ENCODE measurements at regions not wholly inside any gene's neighbourhood (a gene's known extent, or its start where the extent isn't known, plus 50 kb on each side); places are given as distances from the start of the nearest gene placed in this dataset.

GRCh38 chr2:175612280-175612679 is 389.8 kb downstream of the LNPK start:
- Histone ChIP-seq H3K4me3 (no peak overlapping the region), H3K9me3 (no peaks in the 10 kb centered on the region), H3K27me3 (no peaks in the 10 kb centered on the region), H3K36me3 (no peaks in the 10 kb centered on the region), H3K27ac (no peak overlapping the region), H3K4me1 (no peaks in the 10 kb centered on the region)
- ATAC-seq (ENCODE audit: low FRiP score in 2 of 2), result no peak
- WGBS, 2 donors, result 44 to 69% methylated on average over 6 of the region's 6 CpGs
- TF ChIP-seq POLR2AphosphoS5 (IDR thresholded peaks at IDR 0.05) (no peak), POLR2A (IDR thresholded peaks at IDR 0.05) (no peak), CTCF (IDR thresholded peaks at IDR 0.05) (no peak), EP300 (IDR thresholded peaks at IDR 0.05) (no peak)
- no peak for DNase-seq

GRCh38 chr2:175606010-175606841 is 395.8 kb downstream of the LNPK start:
- ATAC-seq (ENCODE audit: low FRiP score in 2 of 2), result no peak
- TF ChIP-seq POLR2AphosphoS5 (IDR thresholded peaks at IDR 0.05) (no peak), POLR2A (IDR thresholded peaks at IDR 0.05) (no peak), CTCF (IDR thresholded peaks at IDR 0.05) (no peak), EP300 (IDR thresholded peaks at IDR 0.05) (no peak)

GRCh38 chr2:175605640-175606009 is 396.4 kb downstream of the LNPK start:
- H3K4me3 ChIP-seq, result no peak overlapping the region
- H3K27me3 ChIP-seq, result no peaks in the 10 kb centered on the region
- no peak for DNase-seq
- WGBS, 2 donors, result 49 to 53% methylated on average over 5 of the region's 5 CpGs
- H3K36me3 ChIP-seq, result no peaks in the 10 kb centered on the region
- no peaks in the 10 kb centered on the region for H3K9me3 ChIP-seq
- TF ChIP-seq EP300 (IDR thresholded peaks at IDR 0.05) (no peak), CTCF (IDR thresholded peaks at IDR 0.05) (no peak), POLR2AphosphoS5 (IDR thresholded peaks at IDR 0.05) (no peak), POLR2A (IDR thresholded peaks at IDR 0.05) (no peak)
- H3K4me1 ChIP-seq, result peaks cover 0 to 5% (median 0%) of the 10 kb centered on the region in 4 donors
- H3K27ac ChIP-seq, result no peak overlapping the region
- ATAC-seq (ENCODE audit: low FRiP score in 2 of 2), result no peak

More at GRCh38 chr2:175606010-175606841, 395.8 kb downstream of the LNPK start:
- H3K9me3 ChIP-seq, result no peaks in the 10 kb centered on the region
- H3K36me3 ChIP-seq, result no peaks in the 10 kb centered on the region
- H3K27me3 ChIP-seq, result no peaks in the 10 kb centered on the region
- WGBS, 2 donors, result 51 to 56% methylated on average over 12 of the region's 12 CpGs
- no peak for DNase-seq
- H3K4me1 ChIP-seq, result peaks cover 0 to 5% (median 0%) of the 10 kb centered on the region in 4 donors
- no peak overlapping the region for H3K27ac ChIP-seq
- H3K4me3 ChIP-seq, result no peak overlapping the region

GRCh38 chr2:175601969-175602368 is 400.1 kb downstream of the LNPK start:
- 50 to 72% methylated on average over 1 of the region's 1 CpG for WGBS, 2 donors
- no peaks in the 10 kb centered on the region for H3K27me3 ChIP-seq
- peaks cover 0 to 5% (median 0%) of the 10 kb centered on the region in 4 donors for H3K4me1 ChIP-seq
- H3K27ac ChIP-seq, result no peak overlapping the region
- H3K36me3 ChIP-seq, result no peaks in the 10 kb centered on the region
- TF ChIP-seq POLR2A (IDR thresholded peaks at IDR 0.05) (no peak), POLR2AphosphoS5 (IDR thresholded peaks at IDR 0.05) (no peak), EP300 (IDR thresholded peaks at IDR 0.05) (no peak), CTCF (IDR thresholded peaks at IDR 0.05) (no peak)
- no peak overlapping the region for H3K4me3 ChIP-seq
- no peak for ATAC-seq (ENCODE audit: low FRiP score in 2 of 2)
- no peak for DNase-seq
- H3K9me3 ChIP-seq, result no peaks in the 10 kb centered on the region
